Trophoblast cell (in vitro differentiated cells and primary cell): ENCODE measurements at regions not wholly inside any gene's neighbourhood (a gene's known extent, or its start where the extent isn't known, plus 50 kb on each side); places are given as distances from the start of the nearest gene placed in this dataset.
A peak's percentile ranks its signal among the peaks of the same experiment; 100 is the strongest.

Source experiments
- DNase-seq, 2 donors: peaks; one replicate each; pipeline ENCODE4 v3.0.0-alpha.2; 2016
- H2AFZ ChIP-seq: 2 replicates; pipeline ENCODE4 v1.6.1; 2013; ENCODE audit warnings: low read length, moderate library complexity, mild to moderate bottlenecking; ENCODE audit not compliant: insufficient read depth, poor library complexity
- H2AK5ac ChIP-seq: 2 replicates; pipeline ENCODE4 v1.6.1; 2013; ENCODE audit warnings: mild to moderate bottlenecking, low read length
- H2BK120ac ChIP-seq: 2 replicates; pipeline ENCODE4 v1.6.1; 2013; ENCODE audit warnings: low read length, mild to moderate bottlenecking, moderate library complexity; ENCODE audit not compliant: insufficient read depth, poor library complexity
- H2BK12ac ChIP-seq: 2 replicates; pipeline ENCODE4 v1.6.1; 2013; ENCODE audit warnings: mild to moderate bottlenecking, low read length, moderate library complexity
- H2BK5ac ChIP-seq: 2 replicates; pipeline ENCODE4 v1.6.1; 2013; ENCODE audit warnings: low read length, low read depth, moderate library complexity, mild to moderate bottlenecking; ENCODE audit not compliant: poor library complexity
- H3K14ac ChIP-seq: 2 replicates; pipeline ENCODE4 v1.6.1; 2013; ENCODE audit warnings: mild to moderate bottlenecking, low read length
- H3K18ac ChIP-seq: 2 replicates; pipeline ENCODE4 v1.6.1; 2013; ENCODE audit warnings: mild to moderate bottlenecking, low read length
- H3K23ac ChIP-seq: 2 replicates; pipeline ENCODE4 v1.6.1; 2013; ENCODE audit warnings: low read length
- H3K27ac ChIP-seq: 2 replicates; pipeline ENCODE4 v1.5.1; 2013; ENCODE audit warnings: low read depth, mild to moderate bottlenecking, inconsistent platforms, low read length, moderate library complexity
- H3K27me3 ChIP-seq: 2 replicates; pipeline ENCODE4 v1.6.1; 2013; ENCODE audit warnings: inconsistent platforms, mild to moderate bottlenecking, low read length, moderate library complexity; ENCODE audit not compliant: insufficient read depth
- H3K36me3 ChIP-seq, 2 experiments: 1 replicate in 1 of 2; 2 replicates in 1 of 2; pipeline ENCODE4 v1.6.1; 2013; ENCODE audit warnings: low read length in 2 of 2, mild to moderate bottlenecking in 2 of 2, moderate library complexity in 1 of 2; ENCODE audit not compliant: insufficient read depth in 2 of 2, control insufficient read depth in 1 of 2
- H3K4ac ChIP-seq: 2 replicates; pipeline ENCODE4 v1.6.1; 2013; ENCODE audit warnings: low read depth, mild to moderate bottlenecking, low read length, moderate library complexity
- H3K4me1 ChIP-seq, 2 experiments: 1 replicate in 1 of 2; 2 replicates in 1 of 2; pipeline ENCODE4 v1.6.1; 2013; ENCODE audit warnings: low read length in 2 of 2, mild to moderate bottlenecking in 2 of 2, moderate library complexity in 1 of 2; ENCODE audit not compliant: insufficient read depth in 2 of 2, control insufficient read depth in 1 of 2
- H3K4me2 ChIP-seq: 2 replicates; pipeline ENCODE4 v1.6.1; 2013; ENCODE audit warnings: inconsistent platforms, mild to moderate bottlenecking, low read length, moderate library complexity
- H3K4me3 ChIP-seq: 2 replicates; pipeline ENCODE4 v1.5.1; 2013; ENCODE audit warnings: mild to moderate bottlenecking, low read depth, low read length, inconsistent platforms
- H3K79me1 ChIP-seq: one replicate; pipeline ENCODE4 v1.6.1; 2013; ENCODE audit warnings: low read length
- H3K79me2 ChIP-seq: 2 replicates; pipeline ENCODE4 v1.6.1; 2013; ENCODE audit warnings: low read length, mild to moderate bottlenecking; ENCODE audit not compliant: control insufficient read depth, insufficient read depth, poor library complexity
- H3K9ac ChIP-seq: 2 replicates; pipeline ENCODE4 v1.6.1; 2013; ENCODE audit warnings: mild to moderate bottlenecking, low read length
- H3K9me3 ChIP-seq: 2 replicates; pipeline ENCODE4 v1.6.1; 2013; ENCODE audit warnings: low read depth, mild to moderate bottlenecking, control low read depth, inconsistent platforms, low read length; ENCODE audit not compliant: insufficient read depth
- H4K12ac ChIP-seq: 2 replicates; pipeline ENCODE4 v1.6.1; 2013; ENCODE audit warnings: low read depth, mild to moderate bottlenecking, low read length, moderate library complexity
- H4K8ac ChIP-seq: 2 replicates; pipeline ENCODE4 v1.6.1; 2013; ENCODE audit warnings: low read depth, mild to moderate bottlenecking, low read length, moderate library complexity
- H4K91ac ChIP-seq: one replicate; pipeline ENCODE4 v1.6.1; 2013; ENCODE audit warnings: low read depth, mild to moderate bottlenecking, low read length, moderate library complexity
- WGBS: extraction: QIAGEN DNeasy Blood & Tissue Kit; methylation state at CpG from one replicate; pipeline ENCODE4 v1.1.7; 2013; ENCODE audit warnings: missing lambda C conversion rate; ENCODE audit not compliant: insufficient read length, insufficient coverage; ENCODE audit errors: extremely low coverage; 5-methylcytosine and 5-hydroxymethylcytosine counted together

DNA sequence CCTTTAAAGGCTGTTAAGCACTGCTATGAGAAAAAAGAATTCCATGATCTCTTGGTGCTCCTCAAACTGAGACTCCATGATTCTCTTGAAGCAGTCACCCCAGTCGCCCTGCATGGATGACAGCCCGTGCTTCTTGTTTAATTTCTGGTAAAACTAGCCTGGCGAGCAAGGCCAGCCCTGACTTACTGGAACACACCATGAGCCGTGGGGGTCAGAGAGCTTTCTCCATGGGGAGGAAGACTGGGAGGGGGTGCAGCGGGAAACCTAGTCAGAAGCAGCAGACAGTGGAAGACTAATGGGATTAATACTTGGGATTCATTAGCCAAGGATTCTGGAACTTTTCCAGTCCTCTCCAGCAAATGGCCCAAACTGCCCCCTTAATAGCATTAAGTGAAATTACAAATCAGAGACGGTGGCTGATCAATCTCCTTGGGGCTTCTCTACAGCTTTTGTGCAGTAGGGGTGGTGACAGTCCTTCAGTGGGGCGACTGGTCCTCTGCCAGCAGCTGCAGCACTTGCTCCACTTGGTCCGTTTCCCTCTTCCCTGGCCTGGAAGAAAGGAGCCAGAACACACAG, 57.2 kb upstream of the LRRN2 start:
- H3K4me2 ChIP-seq, result no peak overlapping the region
- no peak overlapping the region for H2AFZ ChIP-seq
- H3K36me3 ChIP-seq, result no peaks in the 10 kb centered on the region
- peaks cover 0 to 2% of the 10 kb centered on the region in 2 experiments for H3K4me1 ChIP-seq
- H3K14ac ChIP-seq, result no peak overlapping the region
- no peak overlapping the region for H3K27ac ChIP-seq
- no peak overlapping the region for H3K4ac ChIP-seq
- H3K9me3 ChIP-seq, result peaks cover 3% of the 10 kb centered on the region
- no peak overlapping the region for H2BK120ac ChIP-seq
- no peak overlapping the region for H3K9ac ChIP-seq
- no CpG with 5 or more reads among the region's 8 CpGs for WGBS
- DNase-seq, result no peak
- no peaks in the 10 kb centered on the region for H3K79me1 ChIP-seq
- H2BK12ac ChIP-seq, result no peak overlapping the region
- H4K8ac ChIP-seq, result no peak overlapping the region
- no peak overlapping the region for H2AK5ac ChIP-seq
- no peaks in the 10 kb centered on the region for H3K27me3 ChIP-seq
- no peak overlapping the region for H3K23ac ChIP-seq
- no peak overlapping the region for H4K12ac ChIP-seq
- no peaks in the 10 kb centered on the region for H3K79me2 ChIP-seq
- H2BK5ac ChIP-seq, result no peak overlapping the region
- H3K18ac ChIP-seq, result no peak overlapping the region
- no peak overlapping the region for H3K4me3 ChIP-seq
- no peak overlapping the region for H4K91ac ChIP-seq

- Histone ChIP-seq H2AFZ (no peak overlapping the region), H2BK12ac (no peak overlapping the region), H3K23ac (no peak overlapping the region), H3K14ac (no peak overlapping the region), H3K9me3 (peaks cover 3% of the 10 kb centered on the region), H4K8ac (no peak overlapping the region), H2AK5ac (no peak overlapping the region), H4K91ac (no peak overlapping the region), H3K27ac (no peak overlapping the region), H3K36me3 (no peaks in the 10 kb centered on the region), H3K79me1 (no peaks in the 10 kb centered on the region), H3K18ac (no peak overlapping the region), H3K27me3 (no peaks in the 10 kb centered on the region), H2BK120ac (no peak overlapping the region), H3K4ac (no peak overlapping the region), H2BK5ac (no peak overlapping the region), H3K9ac (no peak overlapping the region), H3K4me2 (no peak overlapping the region), H3K79me2 (no peaks in the 10 kb centered on the region), H3K4me1 (peaks cover 0 to 2% of the 10 kb centered on the region in 2 experiments), H4K12ac (no peak overlapping the region), H3K4me3 (no peak overlapping the region)
- no CpG with 5 or more reads among the region's 7 CpGs for WGBS
- no peak for DNase-seq
These were observed 58.7 kb upstream of the LRRN2 start for GRCh38 chr1:204744107-204744779.

DNA sequence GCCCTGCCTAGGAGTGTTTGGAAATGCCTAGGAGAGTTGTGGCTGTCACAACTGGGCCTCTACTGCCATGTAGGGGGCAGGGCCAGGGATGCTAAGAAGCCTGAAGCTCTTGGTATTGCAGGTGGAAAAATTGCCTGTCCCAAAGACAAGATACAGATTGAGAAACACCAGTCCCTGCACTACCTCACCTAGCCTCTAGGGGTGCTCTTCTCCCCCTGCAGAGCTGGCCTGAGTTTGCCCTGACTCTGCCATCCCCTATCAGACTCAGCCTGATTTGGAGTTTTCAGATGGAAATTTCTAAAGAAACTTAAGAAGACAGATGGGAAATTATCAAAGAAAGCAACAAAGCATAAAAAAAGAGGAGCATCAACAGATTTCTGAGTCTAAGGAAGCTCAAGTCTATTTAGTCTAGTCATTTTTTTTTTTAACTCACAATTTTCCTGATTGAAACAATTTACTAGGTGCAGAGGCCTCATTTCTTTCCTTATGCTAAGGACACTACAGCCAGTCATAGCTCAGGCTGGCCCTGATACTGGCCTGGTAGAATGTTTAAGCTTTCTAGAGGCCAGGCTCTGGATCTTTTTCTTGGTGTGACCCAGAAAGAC, 61.4 kb upstream of the LRRN2 start:
- peaks cover 0 to 2% of the 10 kb centered on the region in 2 experiments for H3K4me1 ChIP-seq
- no peaks in the 10 kb centered on the region for H3K79me1 ChIP-seq
- H4K91ac ChIP-seq, result no peak overlapping the region
- no peak overlapping the region for H3K18ac ChIP-seq
- no peaks in the 10 kb centered on the region for H3K27me3 ChIP-seq
- H3K36me3 ChIP-seq, result no peaks in the 10 kb centered on the region
- H2BK12ac ChIP-seq, result no peak overlapping the region
- no peak overlapping the region for H2AK5ac ChIP-seq
- peaks cover 5% of the 10 kb centered on the region for H3K9me3 ChIP-seq
- peak; percentile 59 to 81 for DNase-seq
- H3K4me3 ChIP-seq, result no peak overlapping the region
- H4K8ac ChIP-seq, result no peak overlapping the region
- H3K4ac ChIP-seq, result no peak overlapping the region
- no peak overlapping the region for H3K9ac ChIP-seq
- H3K27ac ChIP-seq, result no peak overlapping the region
- H3K4me2 ChIP-seq, result no peak overlapping the region
- no peak overlapping the region for H2AFZ ChIP-seq
- no peak overlapping the region for H2BK5ac ChIP-seq
- H2BK120ac ChIP-seq, result no peak overlapping the region
- H4K12ac ChIP-seq, result no peak overlapping the region
- no peaks in the 10 kb centered on the region for H3K79me2 ChIP-seq
- no peak overlapping the region for H3K23ac ChIP-seq
- H3K14ac ChIP-seq, result no peak overlapping the region

GRCh38 chr1:204751480-204751879, 65.9 kb upstream of the LRRN2 start:
- Histone ChIP-seq H3K14ac (no peak overlapping the region), H4K8ac (no peak overlapping the region), H3K27ac (no peak overlapping the region), H2BK120ac (no peak overlapping the region), H3K27me3 (no peaks in the 10 kb centered on the region), H4K91ac (no peak overlapping the region), H3K36me3 (no peaks in the 10 kb centered on the region), H4K12ac (no peak overlapping the region), H3K4me1 (no peaks in the 10 kb centered on the region), H3K9me3 (peaks cover 4% of the 10 kb centered on the region), H2AK5ac (no peak overlapping the region), H3K4ac (no peak overlapping the region), H2BK12ac (no peak overlapping the region), H3K23ac (no peak overlapping the region), H3K79me2 (no peaks in the 10 kb centered on the region), H2BK5ac (no peak overlapping the region), H3K4me3 (no peak overlapping the region), H3K9ac (no peak overlapping the region), H2AFZ (no peak overlapping the region), H3K18ac (no peak overlapping the region), H3K4me2 (no peak overlapping the region), H3K79me1 (no peaks in the 10 kb centered on the region)
- DNase-seq, result no peak
- WGBS, result no CpG with 5 or more reads among the region's 6 CpGs
